OCI-LY3 (cell line): ENCODE measurements at regions not wholly inside any gene's neighbourhood (a gene's known extent, or its start where the extent isn't known, plus 50 kb on each side); places are given as distances from the start of the nearest gene placed in this dataset.

Source experiments
- EZH2phosphoT487 ChIP-seq: fragments of 200-600 bp; shearing (Covaris generic); IDR thresholded peaks from 2 replicates; pipeline ENCODE4 v1.6.1; 2018; ENCODE audit warnings: antibody characterized with exemption, mixed run types, low read depth
- TF ChIP-seq, protein P1 (sequence below): fragments of 200-600, 300-600 bp; sonication (generic); IDR thresholded peaks from 2 replicates; pipeline ENCODE4 v1.5.1; 2014; ENCODE audit warnings: antibody characterized with exemption, low read length, low read depth

DNA sequence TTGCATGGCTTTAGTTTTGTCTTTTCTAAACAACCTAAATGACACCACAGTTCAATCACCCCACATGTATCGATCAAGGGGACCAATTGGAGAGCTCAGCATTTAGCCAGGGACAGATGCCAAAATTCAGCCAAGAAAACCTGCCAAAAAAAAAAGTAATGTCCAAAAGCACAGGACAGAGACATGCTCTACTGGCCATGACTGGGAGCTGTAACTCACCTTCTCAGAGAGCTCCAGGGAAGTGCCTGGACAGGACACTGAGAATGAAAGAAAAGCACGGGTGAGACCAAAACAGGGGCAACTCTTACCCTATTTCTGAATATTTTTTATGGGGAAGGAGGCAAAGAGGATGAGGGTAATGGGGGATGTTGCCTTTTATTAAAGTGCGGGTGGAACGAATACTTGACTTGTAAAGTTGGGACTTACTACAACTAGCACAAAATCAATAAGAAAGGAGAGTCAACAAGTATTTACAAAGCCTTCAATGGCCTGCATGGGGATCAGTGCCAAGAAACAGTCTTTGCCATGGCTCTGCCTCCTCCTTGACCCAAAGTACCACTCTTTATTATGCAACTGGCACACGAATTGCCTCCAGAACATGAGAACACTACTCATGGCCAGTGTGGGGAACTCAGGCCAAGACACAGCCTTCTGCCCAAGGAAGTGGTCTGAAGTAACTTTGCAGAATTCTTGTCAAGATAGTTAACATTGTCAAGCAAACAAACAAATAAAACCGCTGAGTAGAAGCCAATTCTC lies 72.9 kb upstream of the HK2 start:
- TF ChIP-seq, protein P1, sequence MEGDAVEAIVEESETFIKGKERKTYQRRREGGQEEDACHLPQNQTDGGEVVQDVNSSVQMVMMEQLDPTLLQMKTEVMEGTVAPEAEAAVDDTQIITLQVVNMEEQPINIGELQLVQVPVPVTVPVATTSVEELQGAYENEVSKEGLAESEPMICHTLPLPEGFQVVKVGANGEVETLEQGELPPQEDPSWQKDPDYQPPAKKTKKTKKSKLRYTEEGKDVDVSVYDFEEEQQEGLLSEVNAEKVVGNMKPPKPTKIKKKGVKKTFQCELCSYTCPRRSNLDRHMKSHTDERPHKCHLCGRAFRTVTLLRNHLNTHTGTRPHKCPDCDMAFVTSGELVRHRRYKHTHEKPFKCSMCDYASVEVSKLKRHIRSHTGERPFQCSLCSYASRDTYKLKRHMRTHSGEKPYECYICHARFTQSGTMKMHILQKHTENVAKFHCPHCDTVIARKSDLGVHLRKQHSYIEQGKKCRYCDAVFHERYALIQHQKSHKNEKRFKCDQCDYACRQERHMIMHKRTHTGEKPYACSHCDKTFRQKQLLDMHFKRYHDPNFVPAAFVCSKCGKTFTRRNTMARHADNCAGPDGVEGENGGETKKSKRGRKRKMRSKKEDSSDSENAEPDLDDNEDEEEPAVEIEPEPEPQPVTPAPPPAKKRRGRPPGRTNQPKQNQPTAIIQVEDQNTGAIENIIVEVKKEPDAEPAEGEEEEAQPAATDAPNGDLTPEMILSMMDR = no peak
- no peak for TF ChIP-seq EZH2phosphoT487
